Medulla oblongata (tissue), 1 donor: ENCODE measurements at regions not wholly inside any gene's neighbourhood (a gene's known extent, or its start where the extent isn't known, plus 50 kb on each side); places are given as distances from the start of the nearest gene placed in this dataset.

Experiments
- DNase-seq: peaks from one replicate; pipeline ENCODE4 v3.0.0-alpha.2; 2015; ENCODE audit errors: extremely low spot score

GRCh38 chr10:83580373-83581012 is 558.8 kb upstream of the GHITM start:
- no peak for DNase-seq

- no peak for DNase-seq
Observed at GRCh38 chr10:83582407-83583095, 556.8 kb upstream of the GHITM start.

- DNase-seq = no peak
Observed at GRCh38 chr10:83585686-83586085, 553.6 kb upstream of the GHITM start.

- DNase-seq = no peak
Observed at GRCh38 chr10:83592337-83592935, 546.9 kb upstream of the GHITM start.

- no peak for DNase-seq
Observed at GRCh38 chr10:83603708-83604107, 535.6 kb upstream of the GHITM start.

- no peak for DNase-seq
Observed at GRCh38 chr10:83605783-83606630, 533.3 kb upstream of the GHITM start.

GRCh38 chr10:83607959-83608745 is 531.2 kb upstream of the GHITM start:
- no peak for DNase-seq

GRCh38 chr10:83612050-83612449 is 527.3 kb upstream of the GHITM start:
- no peak for DNase-seq

GRCh38 chr10:83612746-83613145 is 526.6 kb upstream of the GHITM start:
- no peak for DNase-seq

GRCh38 chr10:83617172-83617571 is 522.1 kb upstream of the GHITM start:
- no peak for DNase-seq

- no peak for DNase-seq
Observed at GRCh38 chr10:83617692-83618545, 521.4 kb upstream of the GHITM start.

- no peak for DNase-seq
Observed at GRCh38 chr10:83625831-83626360, 513.4 kb upstream of the GHITM start.

GRCh38 chr10:83632701-83633100 is 506.6 kb upstream of the GHITM start:
- no peak for DNase-seq

GRCh38 chr10:83633547-83633946 is 505.8 kb upstream of the GHITM start:
- no peak for DNase-seq

- no peak for DNase-seq
Observed at GRCh38 chr10:83636826-83637225, 502.5 kb upstream of the GHITM start.

- no peak for DNase-seq
Observed at GRCh38 chr10:83647526-83647925, 491.8 kb upstream of the GHITM start.

- DNase-seq = no peak
Observed at GRCh38 chr10:83648201-83648600, 491.1 kb upstream of the GHITM start.

GRCh38 chr10:83649471-83649870 is 489.8 kb upstream of the GHITM start:
- no peak for DNase-seq

- no peak for DNase-seq
Observed at GRCh38 chr10:83654689-83655088, 484.6 kb upstream of the GHITM start.

- DNase-seq = no peak
Observed at GRCh38 chr10:83656924-83657323, 482.4 kb upstream of the GHITM start.
